Stimulated activated CD4-positive, alpha-beta T cell treated with anti-CD3 and anti-CD28 coated beads, TNF-alpha, amount 100 ng/mL, for 24 hours (primary cell): ENCODE measurements at regions not wholly inside any gene's neighbourhood (a gene's known extent, or its start where the extent isn't known, plus 50 kb on each side); places are given as distances from the start of the nearest gene placed in this dataset.

Source experiments
- DNase-seq, 3 experiments: peaks; one replicate each; pipeline ENCODE4 v3.0.0-alpha.2; 2020; ENCODE audit warnings: low read depth in 3 of 3

- DNase-seq, result no peak
Observed at GRCh38 chr15:97259943-97260342, 700.6 kb upstream of the ARRDC4 start.

- DNase-seq, result no peak
Observed at GRCh38 chr15:97301166-97301565, 659.3 kb upstream of the ARRDC4 start.

- no peak for DNase-seq
Observed at GRCh38 chr15:97316362-97316761, 644.1 kb upstream of the ARRDC4 start.

- no peak for DNase-seq
Observed at GRCh38 chr15:97317163-97317562, 643.3 kb upstream of the ARRDC4 start.

GRCh38 chr15:97319291-97319690 lies 641.2 kb upstream of the ARRDC4 start:
- no peak for DNase-seq

- no peak for DNase-seq
Observed at GRCh38 chr15:97346221-97346620, 614.3 kb upstream of the ARRDC4 start.

- DNase-seq, result no peak
Observed at GRCh38 chr15:97350813-97351212, 609.7 kb upstream of the ARRDC4 start.

- no peak for DNase-seq
Observed at GRCh38 chr15:97383516-97383915, 577.0 kb upstream of the ARRDC4 start.

- no peak for DNase-seq
Observed at GRCh38 chr15:97386940-97387339, 573.6 kb upstream of the ARRDC4 start.

- DNase-seq, result no peak
Observed at GRCh38 chr15:97401195-97401594, 559.3 kb upstream of the ARRDC4 start.

GRCh38 chr15:97401970-97402369 lies 558.5 kb upstream of the ARRDC4 start:
- DNase-seq, result no peak

- no peak for DNase-seq
Observed at GRCh38 chr15:97406841-97407240, 553.7 kb upstream of the ARRDC4 start.

GRCh38 chr15:97410897-97411575 lies 549.5 kb upstream of the ARRDC4 start:
- DNase-seq, result no peak

- no peak for DNase-seq
Observed at GRCh38 chr15:97420130-97420529, 540.4 kb upstream of the ARRDC4 start.

GRCh38 chr15:97425596-97425995 lies 534.9 kb upstream of the ARRDC4 start:
- no peak for DNase-seq

- no peak for DNase-seq
Observed at GRCh38 chr15:97443101-97443500, 517.4 kb upstream of the ARRDC4 start.

- DNase-seq, result no peak
Observed at GRCh38 chr15:97446138-97446537, 514.4 kb upstream of the ARRDC4 start.

- DNase-seq, result no peak
Observed at GRCh38 chr15:97456521-97457202, 503.8 kb upstream of the ARRDC4 start.

GRCh38 chr15:97457203-97457847 lies 503.2 kb upstream of the ARRDC4 start:
- DNase-seq, result no peak

GRCh38 chr15:97459771-97460170 lies 500.7 kb upstream of the ARRDC4 start:
- no peak for DNase-seq

GRCh38 chr15:97461226-97461625 lies 499.3 kb upstream of the ARRDC4 start:
- DNase-seq, result no peak

GRCh38 chr15:97463696-97464095 lies 496.8 kb upstream of the ARRDC4 start:
- DNase-seq, result no peak

- DNase-seq, result no peak
Observed at GRCh38 chr15:97470417-97470816, 490.1 kb upstream of the ARRDC4 start.
